ENCODE measurements at regions not wholly inside any gene's neighbourhood (a gene's known extent, or its start where the extent isn't known, plus 50 kb on each side); places are given as distances from the start of the nearest gene placed in this dataset.

DNA sequence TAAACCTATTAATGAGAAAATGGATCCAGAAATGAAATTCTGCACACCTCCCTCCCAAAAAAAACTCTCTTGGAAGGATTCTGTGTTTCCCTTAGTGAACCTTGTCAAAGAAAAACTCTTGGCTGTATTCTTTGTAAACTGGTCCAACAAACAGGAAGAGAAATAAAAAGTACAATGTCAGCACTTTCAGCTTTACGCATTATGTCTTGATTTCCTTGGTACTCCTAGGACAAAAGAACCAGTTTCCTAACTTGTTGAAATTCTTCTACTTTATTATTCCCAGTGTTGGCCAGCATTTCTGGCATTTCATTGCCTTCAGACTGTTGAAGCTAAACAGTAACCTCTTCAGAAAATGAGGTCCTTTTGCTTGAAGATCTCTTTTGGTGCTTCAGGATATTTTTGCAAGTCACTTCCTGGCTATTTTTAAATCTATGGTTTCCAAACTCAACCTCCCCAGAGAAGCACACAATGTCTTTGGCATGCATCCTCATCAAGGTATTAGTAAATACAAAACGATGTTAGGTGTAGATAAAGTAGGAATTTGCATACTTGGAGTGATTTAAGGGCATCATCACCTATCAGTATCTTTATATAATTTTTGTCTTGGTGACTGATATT is 342.7 kb downstream of the AASDHPPT start:
- Mint-ChIP-seq H3K9me3 (peaks cover 0 to 10% of the 10 kb centered on the region in 2 donors), H3K4me1 (ENCODE audit: low read depth in 2 of 2) (no peaks in the 10 kb centered on the region), H3K27me3 (no peaks in the 10 kb centered on the region), H3K4me3 (no peak overlapping the region), H3K27ac (no peak overlapping the region), H3K36me3 (ENCODE audit: insufficient read depth) (no peaks in the 10 kb centered on the region)
- no peak for DNase-seq
- no peak for ATAC-seq (replicated peaks)

DNA sequence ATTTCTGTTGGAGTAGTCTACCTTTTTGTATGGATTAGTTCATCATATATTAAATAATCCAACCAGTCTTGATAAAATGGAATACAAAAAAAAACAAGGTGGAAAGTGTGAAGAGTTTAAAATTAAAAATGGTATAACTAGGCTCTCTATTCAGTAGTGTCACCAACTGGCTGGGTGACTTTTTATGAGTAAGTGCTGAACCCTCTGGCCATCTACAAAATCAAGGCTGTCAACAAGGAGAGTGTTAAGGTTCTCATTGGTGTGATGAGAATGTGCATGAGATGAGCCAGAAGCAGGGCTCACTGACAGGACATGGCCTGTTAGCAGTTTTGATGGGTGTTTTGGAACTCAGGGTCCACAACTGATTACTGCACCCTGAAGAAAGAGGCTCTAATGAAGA is 343.2 kb downstream of the AASDHPPT start:
- no peaks in the 10 kb centered on the region for H3K4me1 Mint-ChIP-seq (ENCODE audit: low read depth in 2 of 2)
- no peak overlapping the region for H3K4me3 Mint-ChIP-seq
- ATAC-seq (replicated peaks) = no peak
- H3K27ac Mint-ChIP-seq = no peak overlapping the region
- no peak for DNase-seq
- H3K9me3 Mint-ChIP-seq = peaks cover 0 to 10% of the 10 kb centered on the region in 2 donors
- H3K36me3 Mint-ChIP-seq (ENCODE audit: insufficient read depth) = no peaks in the 10 kb centered on the region
- no peaks in the 10 kb centered on the region for H3K27me3 Mint-ChIP-seq

DNA sequence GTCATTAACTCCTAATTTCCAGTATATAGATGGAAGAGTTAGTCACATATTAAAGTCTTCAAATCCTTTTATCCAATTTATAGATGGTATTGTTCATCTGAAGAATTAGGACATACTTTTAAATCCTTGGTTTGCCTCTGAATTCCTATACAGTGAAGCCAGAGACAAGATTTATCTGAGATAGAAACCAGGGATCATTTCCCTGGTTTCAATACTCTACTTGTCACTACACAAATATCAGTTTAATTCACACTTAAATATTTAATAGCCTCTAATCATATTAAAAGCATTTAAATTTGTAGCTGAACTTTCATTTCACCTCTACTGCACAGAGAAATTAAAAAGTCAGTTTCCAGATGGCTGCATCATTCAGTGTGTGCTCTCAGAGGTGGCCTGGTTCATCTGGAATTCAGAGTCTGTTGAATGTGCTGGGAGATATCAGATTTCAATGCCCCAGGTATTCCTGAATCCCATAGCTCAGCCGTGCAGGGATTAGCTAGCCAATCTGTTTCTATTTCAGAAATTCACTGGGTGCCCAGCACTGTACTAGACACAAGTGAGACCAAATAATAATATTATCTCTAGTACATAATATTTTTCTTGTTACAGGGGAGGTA is 344.3 kb downstream of the AASDHPPT start:
- DNase-seq = no peak
- H3K27ac Mint-ChIP-seq = no peak overlapping the region
- no peak for ATAC-seq (replicated peaks)
- H3K9me3 Mint-ChIP-seq = peaks cover 0 to 10% of the 10 kb centered on the region in 2 donors
- no peaks in the 10 kb centered on the region for H3K4me1 Mint-ChIP-seq (ENCODE audit: low read depth in 2 of 2)
- no peaks in the 10 kb centered on the region for H3K27me3 Mint-ChIP-seq
- H3K4me3 Mint-ChIP-seq = no peak overlapping the region
- no peaks in the 10 kb centered on the region for H3K36me3 Mint-ChIP-seq (ENCODE audit: insufficient read depth)

DNA sequence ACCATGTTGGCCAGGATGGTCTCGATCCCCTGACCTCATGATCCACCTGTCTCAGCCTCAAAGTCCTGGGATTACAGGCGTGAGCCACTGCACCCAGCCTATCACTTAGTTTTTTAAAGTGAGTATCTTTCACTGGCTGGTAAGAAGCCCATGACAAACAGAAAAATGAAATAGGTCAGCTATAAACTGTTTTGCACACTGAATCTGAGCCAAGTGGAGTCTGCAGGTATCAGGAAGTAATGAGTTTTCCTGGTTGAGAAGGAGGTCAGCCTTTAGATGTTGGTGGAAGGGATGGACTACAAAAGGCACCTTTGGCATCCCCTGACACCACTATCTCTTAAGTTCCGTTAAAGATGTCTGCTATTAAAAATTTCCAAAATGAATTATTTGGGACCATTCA is 345.1 kb downstream of the AASDHPPT start:
- H3K9me3 Mint-ChIP-seq = peaks cover 0 to 10% of the 10 kb centered on the region in 2 donors
- no peaks in the 10 kb centered on the region for H3K36me3 Mint-ChIP-seq (ENCODE audit: insufficient read depth)
- no peak overlapping the region for H3K4me3 Mint-ChIP-seq
- no peak for DNase-seq
- ATAC-seq (replicated peaks) = no peak
- H3K27me3 Mint-ChIP-seq = no peaks in the 10 kb centered on the region
- no peaks in the 10 kb centered on the region for H3K4me1 Mint-ChIP-seq (ENCODE audit: low read depth in 2 of 2)
- no peak overlapping the region for H3K27ac Mint-ChIP-seq

DNA sequence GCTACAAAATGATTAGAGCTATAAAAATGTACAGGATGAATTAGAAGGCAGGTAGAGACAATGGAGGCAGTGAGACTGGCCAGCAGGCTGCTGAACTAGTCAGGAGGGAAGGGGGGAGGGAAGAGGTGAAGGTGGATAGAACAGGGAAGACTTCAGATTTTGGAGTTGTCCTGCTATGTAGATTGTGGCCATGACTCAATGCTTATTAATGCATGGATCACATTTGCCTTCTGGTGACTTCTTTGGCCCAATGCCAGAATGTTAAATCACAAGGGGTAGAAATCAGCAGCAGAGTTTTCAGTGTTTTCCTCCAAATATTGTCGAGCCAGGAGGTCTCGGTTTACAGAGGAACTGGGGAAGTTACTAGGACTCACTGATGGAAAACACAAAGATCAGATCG is 346.6 kb downstream of the AASDHPPT start:
- ATAC-seq (replicated peaks) (no peak), DNase-seq (no peak)
- Mint-ChIP-seq H3K27me3 (no peaks in the 10 kb centered on the region), H3K27ac (no peak overlapping the region), H3K36me3 (ENCODE audit: insufficient read depth) (no peaks in the 10 kb centered on the region), H3K9me3 (peaks cover 0 to 10% of the 10 kb centered on the region in 2 donors), H3K4me1 (ENCODE audit: low read depth in 2 of 2) (no peaks in the 10 kb centered on the region), H3K4me3 (no peak overlapping the region)

DNA sequence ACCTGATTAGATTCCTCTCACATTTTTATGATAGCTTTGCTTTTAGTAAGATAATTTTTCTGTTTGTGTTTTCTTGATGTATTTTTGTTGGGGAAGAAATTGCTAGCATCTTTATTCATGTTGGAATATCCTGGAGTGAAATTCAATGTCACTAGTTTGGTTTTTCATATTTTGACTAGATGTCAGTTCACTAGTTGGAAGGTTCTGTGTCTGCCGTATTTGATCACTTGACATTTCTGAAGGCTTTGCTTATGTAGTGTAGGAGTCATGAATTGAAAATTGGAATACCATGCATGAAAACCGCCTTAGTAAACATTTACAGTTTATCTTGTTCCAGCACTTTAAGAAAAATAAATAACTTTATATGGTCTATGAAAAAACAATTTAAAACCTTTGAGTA is 348.4 kb downstream of the AASDHPPT start:
- DNase-seq (no peak), ATAC-seq (replicated peaks) (no peak)
- Mint-ChIP-seq H3K4me1 (ENCODE audit: low read depth in 2 of 2) (no peaks in the 10 kb centered on the region), H3K27ac (no peak overlapping the region), H3K36me3 (ENCODE audit: insufficient read depth) (no peaks in the 10 kb centered on the region), H3K4me3 (no peak overlapping the region), H3K9me3 (peaks cover 0 to 5% of the 10 kb centered on the region in 2 donors), H3K27me3 (no peaks in the 10 kb centered on the region)

DNA sequence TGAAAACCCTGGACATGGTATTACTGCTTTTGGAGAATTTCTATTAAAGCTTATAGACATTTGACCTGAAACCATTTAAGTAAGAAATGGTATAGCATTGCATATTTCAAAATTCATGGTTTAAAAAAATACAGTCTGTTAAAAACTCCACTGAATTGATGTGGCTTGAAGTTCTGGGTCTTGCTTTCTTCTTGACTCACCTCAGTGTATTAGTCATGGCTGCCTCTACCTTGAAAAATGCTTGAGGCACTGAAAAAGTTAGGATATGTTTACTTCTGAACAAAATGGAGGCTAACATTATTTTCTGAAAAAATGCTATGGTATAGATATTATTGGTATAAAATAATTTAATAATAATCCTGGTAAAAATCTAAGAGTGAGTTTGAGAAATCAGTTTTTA is 349.2 kb downstream of the AASDHPPT start:
- Mint-ChIP-seq H3K27me3 (no peaks in the 10 kb centered on the region), H3K36me3 (ENCODE audit: insufficient read depth) (no peaks in the 10 kb centered on the region), H3K4me3 (no peak overlapping the region), H3K27ac (no peak overlapping the region), H3K9me3 (no peaks in the 10 kb centered on the region), H3K4me1 (ENCODE audit: low read depth in 2 of 2) (no peaks in the 10 kb centered on the region)
- ATAC-seq (replicated peaks) (no peak), DNase-seq (no peak)

DNA sequence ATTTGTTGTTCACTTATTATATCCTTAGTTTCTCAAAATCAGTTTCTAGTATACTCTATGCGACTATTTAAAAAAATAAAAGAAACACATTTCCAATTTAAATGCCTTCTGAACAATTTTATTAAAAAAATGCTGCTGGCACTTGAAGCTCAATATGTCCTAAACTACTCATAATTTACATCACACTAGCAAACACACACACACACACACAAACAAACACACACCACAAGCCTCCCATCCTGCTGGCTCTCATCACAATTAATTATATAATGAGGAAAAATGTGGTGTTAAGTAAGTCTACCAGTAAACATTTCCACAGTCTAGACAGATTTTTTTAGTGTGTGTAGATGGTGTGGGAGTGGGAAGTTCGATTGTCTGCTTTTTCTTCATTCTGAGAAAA is 350.3 kb downstream of the AASDHPPT start:
- no peaks in the 10 kb centered on the region for H3K27me3 Mint-ChIP-seq
- ATAC-seq (replicated peaks) = no peak
- no peaks in the 10 kb centered on the region for H3K36me3 Mint-ChIP-seq (ENCODE audit: insufficient read depth)

DNA sequence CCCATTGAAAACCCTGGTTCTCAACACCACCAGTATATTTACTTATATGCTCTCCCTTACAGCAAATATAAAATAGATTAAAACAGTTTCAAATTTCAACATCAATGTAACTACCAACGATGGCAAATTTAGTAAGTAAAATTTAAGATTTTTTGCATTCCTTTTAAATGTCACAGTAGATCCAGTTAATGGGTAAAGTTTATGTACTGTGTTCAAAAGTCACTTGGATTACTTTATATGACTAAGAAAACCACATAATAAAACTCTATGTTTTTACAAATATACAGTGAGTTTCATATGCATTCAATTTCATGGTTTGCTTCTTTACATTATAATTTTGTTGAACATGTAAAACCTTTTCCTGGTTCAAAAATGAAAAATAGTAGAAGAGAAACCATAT is 364.6 kb downstream of the AASDHPPT start:
- no peaks in the 10 kb centered on the region for H3K36me3 Mint-ChIP-seq (ENCODE audit: insufficient read depth)
- peaks cover 5 to 15% of the 10 kb centered on the region in 2 donors for H3K9me3 Mint-ChIP-seq
- H3K4me1 Mint-ChIP-seq (ENCODE audit: low read depth in 2 of 2) = no peaks in the 10 kb centered on the region
- DNase-seq = no peak
- no peak for ATAC-seq (replicated peaks)
- no peak overlapping the region for H3K4me3 Mint-ChIP-seq
- no peaks in the 10 kb centered on the region for H3K27me3 Mint-ChIP-seq
- H3K27ac Mint-ChIP-seq = no peak overlapping the region

More for the DNA sequence above, 350.3 kb downstream of the AASDHPPT start:
- DNase-seq = no peak
- no peaks in the 10 kb centered on the region for H3K4me1 Mint-ChIP-seq (ENCODE audit: low read depth in 2 of 2)
- no peak overlapping the region for H3K27ac Mint-ChIP-seq
- no peak overlapping the region for H3K4me3 Mint-ChIP-seq
- H3K9me3 Mint-ChIP-seq = no peaks in the 10 kb centered on the region

DNA sequence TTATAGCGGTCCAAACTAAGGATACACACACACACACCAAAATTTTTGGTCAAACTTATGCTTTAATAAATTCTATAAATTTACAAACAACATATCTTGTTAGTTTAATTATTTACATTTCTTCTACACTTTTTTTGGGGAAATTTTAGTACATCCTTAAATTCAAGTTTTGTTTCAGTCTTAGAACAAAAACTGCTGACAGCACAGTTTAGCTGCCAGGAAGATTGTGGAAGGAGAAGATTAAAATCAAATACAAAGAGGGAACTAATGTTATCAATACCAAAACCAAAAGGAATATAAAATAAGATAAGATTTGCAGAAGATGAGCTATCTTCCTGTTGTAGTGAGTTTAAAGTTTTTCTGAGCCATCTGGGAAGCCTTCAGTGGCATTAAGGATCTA is 368.8 kb downstream of the AASDHPPT start:
- Mint-ChIP-seq H3K27me3 (no peaks in the 10 kb centered on the region), H3K4me3 (no peak overlapping the region), H3K27ac (no peak overlapping the region), H3K9me3 (peaks cover 8 to 19% of the 10 kb centered on the region in 2 donors), H3K4me1 (ENCODE audit: low read depth in 2 of 2) (no peaks in the 10 kb centered on the region), H3K36me3 (ENCODE audit: insufficient read depth) (no peaks in the 10 kb centered on the region)
- ATAC-seq (replicated peaks) (no peak), DNase-seq (no peak)

DNA sequence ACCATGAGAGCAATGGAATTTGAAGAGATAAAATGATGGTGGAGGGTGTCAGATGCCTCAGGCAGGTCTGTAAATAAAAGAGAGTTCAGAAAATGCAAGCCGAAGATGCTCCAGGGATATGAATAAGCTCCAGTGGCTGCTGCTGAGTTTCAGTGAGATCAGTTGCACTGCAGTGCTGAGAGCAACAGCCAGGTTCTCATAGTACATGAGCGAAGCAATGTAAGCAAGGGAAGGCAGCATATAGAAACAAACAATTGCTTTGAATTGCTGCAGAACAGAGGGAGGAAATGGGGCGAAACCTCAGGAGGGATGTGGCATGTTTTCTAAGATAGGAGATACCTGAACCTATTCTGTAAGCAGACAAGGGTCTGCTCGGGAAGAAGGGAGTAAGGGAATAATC is 369.5 kb downstream of the AASDHPPT start:
- no peaks in the 10 kb centered on the region for H3K27me3 Mint-ChIP-seq
- H3K9me3 Mint-ChIP-seq = peaks cover 8 to 19% of the 10 kb centered on the region in 2 donors
- DNase-seq = no peak
- H3K27ac Mint-ChIP-seq = no peak overlapping the region
- ATAC-seq (replicated peaks) = no peak
- no peaks in the 10 kb centered on the region for H3K36me3 Mint-ChIP-seq (ENCODE audit: insufficient read depth)
- no peaks in the 10 kb centered on the region for H3K4me1 Mint-ChIP-seq (ENCODE audit: low read depth in 2 of 2)
- H3K4me3 Mint-ChIP-seq = no peak overlapping the region

DNA sequence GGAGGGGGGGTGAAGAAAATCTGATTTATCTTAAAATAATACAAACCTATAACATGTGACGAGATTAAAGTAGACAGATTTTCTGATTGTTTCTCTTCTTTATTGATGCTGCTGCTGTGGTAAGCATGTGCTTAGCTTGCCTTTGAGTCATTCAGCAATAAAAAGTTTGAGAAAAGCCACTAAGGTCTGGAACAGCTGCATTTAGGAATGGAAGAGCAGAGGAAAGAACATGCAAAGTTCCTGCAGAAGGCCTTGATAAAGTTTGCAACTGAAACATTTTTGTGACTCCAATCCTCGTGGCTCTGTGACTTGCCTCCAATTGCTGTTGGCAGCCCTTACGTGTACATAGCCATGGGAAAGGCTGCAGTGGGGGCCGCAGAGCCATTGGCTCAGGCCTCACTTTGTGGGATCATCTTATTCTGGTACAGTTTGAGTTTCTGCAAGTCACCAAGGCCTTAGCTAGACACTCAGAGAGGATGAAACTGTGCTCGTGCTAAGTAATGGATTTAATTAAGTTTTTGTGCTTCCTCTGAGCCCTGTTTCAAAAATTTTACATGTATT is 370.2 kb downstream of the AASDHPPT start:
- Mint-ChIP-seq H3K27ac (no peak overlapping the region), H3K4me3 (no peak overlapping the region), H3K9me3 (peaks cover 8 to 19% of the 10 kb centered on the region in 2 donors), H3K27me3 (no peaks in the 10 kb centered on the region), H3K4me1 (ENCODE audit: low read depth in 2 of 2) (no peaks in the 10 kb centered on the region), H3K36me3 (ENCODE audit: insufficient read depth) (no peaks in the 10 kb centered on the region)
- no peak for DNase-seq
- ATAC-seq (replicated peaks) = no peak

DNA sequence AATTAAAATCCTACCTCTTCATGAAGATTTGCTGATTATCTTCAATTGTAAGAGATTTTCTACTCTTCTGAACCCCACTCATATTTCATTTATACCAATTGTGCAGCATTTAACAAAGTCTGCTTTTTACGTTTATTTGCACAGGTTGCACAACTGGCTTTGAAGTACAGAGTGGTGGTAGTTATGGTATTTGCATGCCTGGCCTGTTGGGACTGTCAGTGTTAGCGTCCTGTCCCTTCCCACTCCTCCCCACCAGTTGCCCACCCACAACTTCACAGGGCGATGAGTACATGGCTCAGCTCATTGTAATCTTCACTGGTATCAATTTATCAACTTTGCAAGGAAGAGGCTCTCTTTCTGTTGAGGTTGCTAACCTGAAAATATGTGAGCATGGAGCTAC is 372.3 kb downstream of the AASDHPPT start:
- Mint-ChIP-seq H3K27ac (no peak overlapping the region), H3K9me3 (peaks cover 10 to 19% of the 10 kb centered on the region in 2 donors), H3K36me3 (ENCODE audit: insufficient read depth) (no peaks in the 10 kb centered on the region), H3K4me1 (ENCODE audit: low read depth in 2 of 2) (no peaks in the 10 kb centered on the region), H3K4me3 (no peak overlapping the region), H3K27me3 (no peaks in the 10 kb centered on the region)
- ATAC-seq (replicated peaks) (no peak), DNase-seq (no peak)

DNA sequence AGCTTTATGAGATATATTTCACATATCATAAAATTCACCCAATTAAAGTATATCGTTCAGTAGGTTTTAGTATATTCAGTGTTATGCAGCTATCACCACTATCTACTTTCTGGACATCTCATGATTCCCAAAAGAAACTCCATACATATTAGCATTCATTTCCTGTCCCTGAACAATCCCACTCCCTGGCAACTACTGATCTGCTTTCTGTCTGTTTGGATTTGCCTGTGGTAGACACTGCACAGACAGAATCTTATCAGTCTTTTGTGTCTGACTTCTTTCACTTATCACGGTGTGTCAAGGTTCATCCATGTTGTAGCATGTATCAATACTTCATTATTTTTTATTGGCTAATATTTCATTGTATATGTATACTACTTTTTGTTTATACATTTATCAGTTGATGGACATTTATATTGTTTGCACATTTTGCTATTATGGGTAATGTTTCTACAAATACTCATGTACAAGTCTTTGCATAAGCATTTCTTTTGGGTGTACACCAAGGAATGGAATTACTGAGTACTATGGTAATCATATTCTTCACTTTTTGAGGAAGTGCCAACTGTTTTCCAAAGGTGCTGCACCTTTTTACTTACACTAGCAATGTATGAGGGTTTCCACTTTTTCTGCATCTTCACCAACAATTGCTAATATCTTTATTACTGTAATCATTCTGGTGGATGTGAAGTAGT is 373.9 kb downstream of the AASDHPPT start:
- no peak for ATAC-seq (replicated peaks)

More for the DNA sequence above, 373.9 kb downstream of the AASDHPPT start:
- no peak overlapping the region for H3K27ac Mint-ChIP-seq
- no peaks in the 10 kb centered on the region for H3K4me1 Mint-ChIP-seq (ENCODE audit: low read depth in 2 of 2)
- H3K27me3 Mint-ChIP-seq = no peaks in the 10 kb centered on the region
- DNase-seq = no peak
- H3K4me3 Mint-ChIP-seq = no peak overlapping the region
- H3K36me3 Mint-ChIP-seq (ENCODE audit: insufficient read depth) = no peaks in the 10 kb centered on the region
- H3K9me3 Mint-ChIP-seq = peaks cover 16 to 22% of the 10 kb centered on the region in 2 donors

Data from effector memory CD8-positive, alpha-beta T cell (primary cell).